Panc1 (cell line): ENCODE measurements at regions not wholly inside any gene's neighbourhood (a gene's known extent, or its start where the extent isn't known, plus 50 kb on each side); places are given as distances from the start of the nearest gene placed in this dataset.

Experiments
- ATAC-seq: fragments of 200-7000 bp; cut with Tn5 transposase; 2 replicates; pipeline ENCODE4 v1.9.1; 2020; ENCODE audit warnings: mild to moderate bottlenecking, moderate library complexity
- BruUV-seq: library from RNA; stranded (reverse); fragments of 400-500 nt; replicated peaks from 2 replicates; lab custom pipeline; 2021; lab: Mats Ljungman, UMichigan
- CTCF ChIA-PET: fragments of 300-600 bp; sonication (Branson Sonifier 250); formaldehyde crosslinking; loops from one replicate; lab custom pipeline; 2022; ENCODE audit warnings: antibody characterized with exemption; lab: Charles Lee
- POLR2A ChIA-PET: fragments of 300-600 bp; sonication (Branson Sonifier 250); formaldehyde crosslinking; loops from one replicate; lab custom pipeline; 2022; ENCODE audit warnings: antibody characterized with exemption; lab: Charles Lee
- DNase-seq: peaks from one replicate; pipeline ENCODE4 v3.0.0-alpha.2; 2010; ENCODE audit warnings: low read depth, low spot score
- H3K27ac ChIP-seq: 2 replicates; pipeline ENCODE4 v1.5.1; 2011; ENCODE audit warnings: mild to moderate bottlenecking, low read length, inconsistent platforms
- H3K27me3 ChIP-seq: fragments of 200-500 bp; sonication (Bioruptor generic); 2 replicates; pipeline ENCODE4 v1.6.0; 2014; ENCODE audit warnings: low read length, inconsistent platforms; ENCODE audit not compliant: control insufficient read depth, insufficient read depth
- H3K36me3 ChIP-seq: fragments of 200-500 bp; sonication (Bioruptor generic); 2 replicates; pipeline ENCODE4 v1.5.1; 2014; ENCODE audit warnings: inconsistent platforms, mild to moderate bottlenecking, low read length, moderate library complexity; ENCODE audit not compliant: control insufficient read depth, insufficient read depth
- H3K4me1 ChIP-seq: 2 replicates; pipeline ENCODE4 v1.5.1; 2011; ENCODE audit warnings: inconsistent platforms, mild to moderate bottlenecking, low read length, moderate library complexity; ENCODE audit not compliant: control insufficient read depth, insufficient read depth
- H3K4me3 ChIP-seq, 2 experiments: 2 replicates each; pipeline ENCODE4 v1.5.1; 2011 to 2012; ENCODE audit warnings: low read depth in 2 of 2, low read length in 2 of 2, mild to moderate bottlenecking in 2 of 2, inconsistent platforms in 1 of 2, moderate library complexity in 1 of 2
- H3K9me3 ChIP-seq: fragments of 200-500 bp; sonication (Bioruptor generic); 2 replicates; pipeline ENCODE4 v1.5.1; 2014; ENCODE audit warnings: low read depth, mild to moderate bottlenecking, inconsistent platforms, low read length, moderate library complexity; ENCODE audit not compliant: control insufficient read depth, insufficient read depth
- CTCF ChIP-seq: fragments of 450-650 bp; IDR thresholded peaks from 2 replicates; pipeline ENCODE4 v1.5.1; 2017; ENCODE audit warnings: mild to moderate bottlenecking
- POLR2AphosphoS5 ChIP-seq: IDR thresholded peaks from 2 replicates; pipeline ENCODE4 v1.6.1; 2012; ENCODE audit warnings: mild to moderate bottlenecking, low read depth, low read length, moderate library complexity
- SIN3A ChIP-seq: IDR thresholded peaks from 2 replicates; pipeline ENCODE4 v1.6.1; 2012; ENCODE audit warnings: low read depth, mild to moderate bottlenecking, low read length, moderate library complexity, borderline replicate concordance; ENCODE audit not compliant: insufficient read depth
- TCF7L2 ChIP-seq: IDR thresholded peaks from 2 replicates; pipeline ENCODE4 v1.6.1; 2011; ENCODE audit warnings: mild to moderate bottlenecking, low read depth, low read length, inconsistent platforms
- in situ Hi-C: cut with HindIII; loops from 2 replicates; pipeline ENCODE4 v1.10.0; 2016; ENCODE audit warnings: low sequenced_read_pairs, low pct_unique_long_range_greater_than_20kb
- intact Hi-C: fragments of 100-400 bp; cut with micrococcal nuclease; formaldehyde crosslinking; loops from one replicate; pipeline ENCODE4 v1.10.0; 2022; ENCODE audit not compliant: unreplicated experiment
- TF ChIP-seq, protein P1 (sequence below), 2 experiments: IDR thresholded peaks; 2 replicates each; pipeline ENCODE4 v1.6.1; 2011 to 2012; ENCODE audit warnings: low read depth in 2 of 2, control low read depth in 1 of 2, low read length in 1 of 2, mild to moderate bottlenecking in 1 of 2, moderate library complexity in 1 of 2; ENCODE audit not compliant: insufficient read depth in 1 of 2

DNA sequence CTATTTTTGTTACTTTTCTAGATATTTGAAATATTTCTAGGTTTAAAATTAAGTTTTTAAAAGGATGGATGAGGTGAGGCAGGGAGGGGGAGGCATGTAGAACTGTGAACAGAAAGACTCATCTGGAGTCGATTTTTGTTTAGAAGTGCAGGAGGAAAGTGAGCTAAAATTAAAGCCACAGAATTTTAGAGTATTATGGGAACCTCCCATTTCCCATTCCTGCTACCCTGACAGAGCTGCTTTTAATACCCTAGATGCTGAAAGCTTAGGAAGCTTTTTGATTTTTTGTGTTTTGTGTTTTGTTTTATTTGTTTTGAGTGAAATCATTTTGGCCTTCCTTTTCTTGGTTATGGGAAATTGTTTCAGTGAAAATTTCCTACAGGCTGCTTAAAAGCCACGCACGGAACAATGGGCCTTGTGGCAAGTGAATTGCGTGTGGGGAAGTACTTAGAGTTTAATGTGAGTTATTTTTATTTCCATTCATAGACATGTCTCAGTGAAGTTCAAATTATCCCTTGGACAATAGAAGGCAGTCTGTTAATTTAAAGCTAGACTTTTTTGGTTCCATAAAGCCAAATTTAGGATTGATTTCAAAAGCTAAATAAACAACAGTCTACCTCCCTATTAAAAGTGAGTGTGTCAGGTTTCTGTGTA lies 102.0 kb upstream of the HDAC9 start:
- Histone ChIP-seq H3K9me3 (no peaks in the 10 kb centered on the region), H3K4me1 (no peaks in the 10 kb centered on the region), H3K4me3 (no peak overlapping the region), H3K36me3 (no peaks in the 10 kb centered on the region), H3K27ac (no peak overlapping the region), H3K27me3 (no peaks in the 10 kb centered on the region)
- intact Hi-C loops: no loop called here
- no peak for ATAC-seq
- no peak for DNase-seq
- ChIA-PET CTCF (no interaction called here), POLR2A (interaction anchor here (0.6 kb wide), 1 partner anchor 141 kb away, joined by 10 read pairs; no protein-coding TSS in a partner anchor)
- in situ Hi-C loops: no loop called here
- TF ChIP-seq SIN3A: no peak
- TF ChIP-seq CTCF: no peak
- TF ChIP-seq, protein P1, sequence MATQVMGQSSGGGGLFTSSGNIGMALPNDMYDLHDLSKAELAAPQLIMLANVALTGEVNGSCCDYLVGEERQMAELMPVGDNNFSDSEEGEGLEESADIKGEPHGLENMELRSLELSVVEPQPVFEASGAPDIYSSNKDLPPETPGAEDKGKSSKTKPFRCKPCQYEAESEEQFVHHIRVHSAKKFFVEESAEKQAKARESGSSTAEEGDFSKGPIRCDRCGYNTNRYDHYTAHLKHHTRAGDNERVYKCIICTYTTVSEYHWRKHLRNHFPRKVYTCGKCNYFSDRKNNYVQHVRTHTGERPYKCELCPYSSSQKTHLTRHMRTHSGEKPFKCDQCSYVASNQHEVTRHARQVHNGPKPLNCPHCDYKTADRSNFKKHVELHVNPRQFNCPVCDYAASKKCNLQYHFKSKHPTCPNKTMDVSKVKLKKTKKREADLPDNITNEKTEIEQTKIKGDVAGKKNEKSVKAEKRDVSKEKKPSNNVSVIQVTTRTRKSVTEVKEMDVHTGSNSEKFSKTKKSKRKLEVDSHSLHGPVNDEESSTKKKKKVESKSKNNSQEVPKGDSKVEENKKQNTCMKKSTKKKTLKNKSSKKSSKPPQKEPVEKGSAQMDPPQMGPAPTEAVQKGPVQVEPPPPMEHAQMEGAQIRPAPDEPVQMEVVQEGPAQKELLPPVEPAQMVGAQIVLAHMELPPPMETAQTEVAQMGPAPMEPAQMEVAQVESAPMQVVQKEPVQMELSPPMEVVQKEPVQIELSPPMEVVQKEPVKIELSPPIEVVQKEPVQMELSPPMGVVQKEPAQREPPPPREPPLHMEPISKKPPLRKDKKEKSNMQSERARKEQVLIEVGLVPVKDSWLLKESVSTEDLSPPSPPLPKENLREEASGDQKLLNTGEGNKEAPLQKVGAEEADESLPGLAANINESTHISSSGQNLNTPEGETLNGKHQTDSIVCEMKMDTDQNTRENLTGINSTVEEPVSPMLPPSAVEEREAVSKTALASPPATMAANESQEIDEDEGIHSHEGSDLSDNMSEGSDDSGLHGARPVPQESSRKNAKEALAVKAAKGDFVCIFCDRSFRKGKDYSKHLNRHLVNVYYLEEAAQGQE (IDR thresholded peaks at IDR 0.05; ENCODE audit: insufficient read depth in 1 of 2, low read depth in 2 of 2, low read length in 1 of 2): no peak
- TF ChIP-seq POLR2AphosphoS5: no peak
- no peak for TF ChIP-seq TCF7L2
- no TSS peak for BruUV-seq

DNA sequence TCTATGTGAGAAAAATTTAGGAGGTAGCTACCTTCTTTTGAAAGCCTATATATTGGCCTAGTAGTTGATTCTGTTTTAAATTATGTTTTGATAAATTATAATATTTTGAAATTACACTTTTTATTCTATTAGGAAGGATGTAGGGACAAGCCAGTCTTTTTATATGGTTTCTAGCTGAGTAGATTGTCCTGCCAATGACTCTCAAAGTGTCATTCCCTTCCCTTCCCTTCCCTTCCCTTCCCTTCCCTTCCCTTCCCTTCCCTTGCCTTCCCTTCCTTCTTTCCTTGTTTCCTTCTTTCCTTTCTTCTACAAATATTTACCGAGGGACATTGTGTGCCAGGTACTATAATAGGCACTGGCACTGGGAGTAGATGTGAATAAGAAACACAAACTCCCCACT lies 99.7 kb upstream of the HDAC9 start:
- Histone ChIP-seq H3K36me3 (no peaks in the 10 kb centered on the region), H3K9me3 (no peaks in the 10 kb centered on the region), H3K27me3 (no peaks in the 10 kb centered on the region), H3K27ac (no peak overlapping the region), H3K4me1 (no peaks in the 10 kb centered on the region), H3K4me3 (no peak overlapping the region)
- CTCF ChIA-PET: no interaction called here
- intact Hi-C loops (no loop called here), in situ Hi-C loops (no loop called here)
- DNase-seq (no peak), ATAC-seq (no peak)
- TF ChIP-seq, protein P1 (IDR thresholded peaks at IDR 0.05; ENCODE audit: insufficient read depth in 1 of 2, low read depth in 2 of 2, low read length in 1 of 2): no peak
- TF ChIP-seq TCF7L2 (no peak), SIN3A (no peak), CTCF (no peak), POLR2AphosphoS5 (no peak)
- POLR2A ChIA-PET: interaction anchor here (0.6 kb wide), 1 partner anchor 108 kb away, joined by 3 read pairs; no protein-coding TSS in a partner anchor
- BruUV-seq: no TSS peak
